ENCODE measurements at regions not wholly inside any gene's neighbourhood (a gene's known extent, or its start where the extent isn't known, plus 50 kb on each side); places are given as distances from the start of the nearest gene placed in this dataset.
"Not testable (repeated sequence)": the region's sequence is repeated elsewhere in the genome, so short reads cannot be mapped to it uniquely, and the experiment has no call there.

- DNase-seq, result no peak
These were observed 973.2 kb downstream of the AACS start for GRCh38 chr12:126038434-126038833.

GRCh38 chr12:126040307-126040706 lies 975.1 kb downstream of the AACS start:
- DNase-seq, result no peak

GRCh38 chr12:126042286-126042685 lies 977.1 kb downstream of the AACS start:
- DNase-seq, result no peak

DNA sequence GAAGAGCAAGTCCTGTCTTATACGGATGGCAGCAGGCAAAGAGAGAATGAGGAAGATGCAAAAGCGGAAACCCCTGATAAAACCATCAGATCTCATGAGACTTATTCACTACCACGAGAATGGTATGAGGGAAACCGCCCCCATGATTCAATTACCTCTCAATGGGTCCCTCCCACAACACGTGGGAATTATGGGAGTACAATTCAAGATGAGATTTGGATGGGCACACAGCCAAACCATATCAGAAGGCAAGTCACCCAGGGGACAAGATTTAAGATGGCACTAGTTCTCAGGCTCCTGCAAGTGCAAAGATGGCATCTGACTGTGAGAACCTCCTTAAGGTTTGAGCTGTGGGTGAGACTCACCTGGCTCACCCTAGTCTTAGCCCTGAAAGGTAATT lies 984.3 kb downstream of the AACS start:
- DNase-seq, result not testable (repeated sequence)

- no peak for DNase-seq
These were observed 986.4 kb downstream of the AACS start for GRCh38 chr12:126051611-126052107.

DNA sequence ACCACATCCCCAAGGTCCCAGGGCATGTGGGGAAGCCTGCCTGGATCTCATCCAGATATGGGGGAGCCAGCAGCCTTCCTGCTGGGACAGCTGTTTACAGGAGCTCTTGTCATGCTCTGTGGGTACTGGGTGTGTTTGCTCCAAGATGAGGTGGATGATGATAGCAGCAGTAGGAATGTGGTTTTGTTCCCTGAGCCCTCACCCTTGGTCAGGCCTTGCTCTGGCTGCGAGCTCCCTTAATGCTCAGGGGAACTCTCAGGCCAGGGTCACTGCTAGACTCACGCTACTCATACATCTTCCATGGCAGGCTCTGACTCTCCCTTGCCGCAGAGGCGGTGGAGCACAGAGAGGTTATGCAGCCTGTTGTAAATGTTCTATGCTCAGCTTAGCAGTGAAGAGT lies 990.3 kb downstream of the AACS start:
- DNase-seq, result no peak

DNA sequence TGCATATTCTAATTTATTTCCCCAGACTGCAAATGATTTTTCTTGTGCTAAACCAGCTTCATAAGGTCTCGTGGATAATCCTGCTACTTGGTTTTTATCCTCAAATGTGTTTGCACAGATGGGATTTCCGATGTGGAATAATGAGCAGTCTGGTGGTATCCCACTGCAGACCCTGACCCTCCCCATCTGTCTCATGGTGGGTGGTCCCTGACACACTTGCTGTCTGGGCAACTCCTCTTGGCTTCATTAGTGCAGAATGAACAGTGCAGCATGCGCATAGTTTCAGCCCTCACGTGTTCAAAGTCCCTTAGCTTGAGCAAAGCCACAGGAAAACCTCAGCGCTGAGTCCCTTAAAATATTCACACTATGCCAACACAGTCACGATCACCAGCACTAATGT lies 996.5 kb downstream of the AACS start:
- no peak for DNase-seq

- DNase-seq, result no peak
These were observed 998.8 kb downstream of the AACS start for GRCh38 chr12:126064028-126064427.

GRCh38 chr12:126067626-126068329 lies 1002.5 kb downstream of the AACS start:
- DNase-seq, result no peak

- peak; percentile 14 for DNase-seq
These were observed 1004.4 kb downstream of the AACS start for GRCh38 chr12:126069549-126070165.

GRCh38 chr12:126076515-126076914 lies 1011.3 kb downstream of the AACS start:
- no peak for DNase-seq

DNA sequence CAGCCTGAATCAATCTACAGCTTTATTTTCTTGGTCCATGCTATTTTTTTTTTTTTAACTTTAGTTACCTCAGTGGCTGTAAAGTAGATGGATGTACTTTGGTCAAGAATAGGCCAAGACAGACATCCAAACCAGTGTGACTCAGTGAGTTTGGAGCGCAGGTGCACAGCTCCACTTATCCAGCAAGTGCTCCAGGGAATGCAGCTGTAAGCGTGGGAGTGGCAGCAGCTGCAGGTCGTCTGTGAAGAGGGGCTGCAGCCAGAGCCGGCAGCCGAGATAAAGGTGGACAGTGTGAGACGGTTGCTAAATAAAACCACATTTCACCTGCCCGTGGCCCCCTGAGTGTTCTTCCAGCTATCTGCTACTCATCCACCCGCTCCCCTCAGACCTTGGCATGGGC lies 1018.7 kb downstream of the AACS start:
- DNase-seq, result no peak

DNA sequence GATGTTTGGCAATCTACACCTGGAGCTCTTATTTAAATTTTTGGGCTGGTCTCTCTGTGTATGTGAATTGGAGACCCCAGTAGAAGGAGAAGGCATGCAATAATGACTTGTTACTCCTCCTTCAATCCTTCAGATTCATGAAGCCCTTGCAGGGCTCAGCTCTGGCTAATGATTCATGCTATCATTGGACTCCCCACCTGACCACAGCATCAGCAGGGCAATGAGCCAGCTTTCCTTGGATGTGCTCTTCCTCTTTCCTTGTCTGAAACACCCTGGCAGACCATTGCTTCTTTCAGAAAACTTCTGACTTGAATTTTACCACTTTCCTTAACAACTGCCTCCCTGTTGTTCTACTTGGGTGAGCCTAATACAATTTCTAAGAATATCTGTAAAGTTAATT lies 1019.2 kb downstream of the AACS start:
- no peak for DNase-seq

DNA sequence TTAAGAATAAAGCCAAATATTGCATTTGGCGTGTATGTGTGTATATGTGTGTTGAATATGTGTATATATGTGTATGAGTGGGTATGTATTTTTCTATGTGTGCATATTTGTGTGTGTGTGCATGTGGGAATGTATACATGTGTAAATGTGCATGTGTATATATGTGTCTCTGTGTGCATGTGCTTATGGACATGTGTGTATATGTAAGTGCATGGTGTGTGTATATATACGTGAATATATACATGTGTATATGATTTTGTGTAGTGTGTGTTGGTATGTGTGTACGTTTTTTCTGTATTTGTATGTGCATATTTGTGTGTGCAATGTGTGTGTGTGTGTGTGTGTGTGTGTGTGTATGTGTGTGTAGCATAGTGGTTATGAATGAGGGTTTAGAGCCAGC lies 1021.0 kb downstream of the AACS start:
- DNase-seq, result no peak

DNA sequence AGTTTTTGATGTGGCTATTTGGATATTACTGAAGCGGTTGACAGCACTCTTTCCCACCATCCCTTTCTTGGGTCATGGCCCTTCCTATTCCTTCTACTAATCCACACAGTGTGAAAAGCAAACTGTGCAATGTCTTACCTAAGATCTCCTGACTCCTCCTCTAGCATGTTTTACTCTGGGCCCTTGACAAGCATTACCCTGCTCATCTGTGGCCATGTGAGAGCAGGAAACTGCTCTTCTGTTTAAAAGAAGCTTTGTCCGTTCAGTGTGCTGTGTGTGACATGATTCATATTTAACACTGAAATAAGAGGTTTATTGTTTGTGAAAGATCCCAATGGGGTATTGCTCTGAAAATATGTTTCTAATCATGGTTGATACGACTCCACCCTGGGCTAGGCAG lies 1022.5 kb downstream of the AACS start:
- DNase-seq, result no peak

DNA sequence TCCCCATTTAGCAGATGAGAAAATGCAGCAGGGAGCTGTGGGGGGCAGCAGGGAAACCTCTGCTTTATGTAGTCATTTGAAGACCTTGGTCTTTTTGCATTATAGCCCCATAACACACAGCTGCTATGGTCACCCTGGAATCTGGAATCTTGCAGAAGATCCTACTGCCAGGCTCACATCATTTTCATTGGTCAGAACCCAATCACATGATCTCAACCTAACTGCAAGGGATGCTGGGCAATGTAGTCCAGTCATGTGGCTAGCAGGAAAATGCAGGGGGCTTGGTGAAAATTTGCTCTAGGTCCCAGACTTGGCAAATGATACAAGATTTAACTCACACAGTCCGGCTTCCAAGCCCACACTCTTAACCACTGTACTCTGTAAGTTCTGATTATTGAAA lies 1028.7 kb downstream of the AACS start:
- DNase-seq, result no peak

- DNase-seq, result no peak
These were observed 1030.7 kb downstream of the AACS start for GRCh38 chr12:126095748-126096510.

- no peak for DNase-seq
These were observed 1041.5 kb downstream of the AACS start for GRCh38 chr12:126106706-126107105.

DNA sequence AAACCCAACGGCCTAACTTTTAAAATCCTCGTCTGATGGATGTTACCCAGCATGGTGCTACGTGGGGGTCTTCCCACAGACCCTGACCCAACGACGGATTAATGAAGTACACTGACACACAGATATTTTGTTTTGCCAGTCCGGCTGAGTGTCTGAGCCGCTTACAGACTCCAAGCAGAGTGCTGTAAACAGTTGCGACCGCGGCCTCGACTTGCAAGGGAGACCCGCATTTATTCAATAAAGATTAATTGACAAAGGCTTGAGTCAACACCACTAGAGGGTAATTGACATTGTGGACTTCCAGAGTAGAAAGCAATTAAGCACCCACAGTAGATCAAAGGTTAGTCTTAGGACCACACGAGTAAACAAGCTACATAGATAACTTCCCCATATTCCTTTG lies 1042.4 kb downstream of the AACS start:
- no peak for DNase-seq

DNA sequence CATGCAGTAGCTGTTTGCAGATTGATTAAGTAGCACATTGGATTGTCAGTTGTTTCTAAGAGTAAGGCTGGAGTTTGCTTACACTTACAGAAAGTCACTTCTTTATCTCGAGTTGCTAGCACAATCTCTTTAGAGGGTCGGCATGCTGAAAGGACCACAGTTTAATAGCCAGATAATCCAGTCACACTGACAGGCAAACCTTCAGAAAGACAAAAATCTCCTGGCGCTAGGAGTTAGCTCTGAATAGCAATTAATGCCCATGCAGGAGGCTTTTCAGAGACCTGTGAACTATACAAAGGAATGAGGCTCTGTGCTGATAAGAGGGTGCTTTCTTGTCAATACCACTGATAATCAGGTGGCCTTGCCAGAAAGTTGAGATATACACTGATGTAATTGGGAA lies 1043.0 kb downstream of the AACS start:
- DNase-seq, result no peak

DNA sequence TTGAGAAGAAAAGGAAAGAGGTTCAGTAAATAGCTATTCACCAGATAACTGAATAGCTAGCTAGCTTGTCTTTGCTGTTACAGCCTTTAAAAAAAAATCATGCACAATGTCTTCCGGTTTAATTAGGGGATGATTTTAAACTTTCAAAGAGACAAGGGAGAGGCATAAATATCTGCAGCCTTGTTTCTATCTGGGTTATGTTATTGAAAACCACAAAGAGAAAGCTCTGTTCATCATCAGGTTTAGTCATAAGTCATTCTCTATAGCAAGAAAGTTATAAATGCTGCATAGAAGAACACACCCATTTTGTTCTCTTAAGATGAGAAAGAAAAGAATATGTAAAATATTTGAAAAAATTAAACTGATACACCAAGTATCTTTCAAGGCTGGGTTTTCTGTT lies 1046.9 kb downstream of the AACS start:
- DNase-seq, result no peak

DNA sequence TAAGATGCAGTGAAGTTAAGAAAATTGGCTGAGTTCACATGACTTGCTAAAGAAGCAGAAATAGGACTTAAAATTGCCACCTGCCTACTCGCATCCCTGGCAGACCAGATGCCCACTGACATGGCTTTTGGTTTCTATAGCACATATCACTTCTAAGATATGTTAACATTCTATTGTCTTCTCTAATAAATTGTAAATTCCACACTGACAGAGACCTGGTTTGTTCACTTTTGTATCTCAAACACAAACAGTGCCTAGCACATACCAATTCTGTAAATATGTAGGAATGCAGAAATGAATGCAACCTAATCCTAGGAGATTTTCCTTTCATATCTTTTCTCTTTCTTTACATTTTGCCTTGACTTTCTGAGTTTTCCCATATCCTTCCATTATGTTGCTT lies 1047.6 kb downstream of the AACS start:
- DNase-seq, result no peak

DNA sequence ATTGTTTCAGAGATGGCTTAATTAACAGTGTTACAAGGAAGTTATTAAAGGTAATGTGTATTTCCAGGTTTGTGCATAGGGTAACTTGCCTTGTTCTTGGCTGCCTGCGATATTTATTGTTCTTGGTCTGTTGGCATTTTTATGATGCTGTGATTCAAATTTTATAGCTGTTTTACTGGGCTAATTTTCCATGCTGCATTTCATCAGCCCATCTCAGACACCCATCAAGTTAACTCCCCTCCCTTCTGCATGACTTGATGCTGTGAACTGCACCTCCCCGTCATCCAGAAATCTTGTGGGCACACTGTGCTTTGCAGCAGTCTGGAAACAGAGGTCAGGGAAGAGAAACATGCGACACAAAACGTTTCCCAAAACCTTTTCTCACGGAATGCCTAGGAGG lies 1049.2 kb downstream of the AACS start:
- no peak for DNase-seq

DNA sequence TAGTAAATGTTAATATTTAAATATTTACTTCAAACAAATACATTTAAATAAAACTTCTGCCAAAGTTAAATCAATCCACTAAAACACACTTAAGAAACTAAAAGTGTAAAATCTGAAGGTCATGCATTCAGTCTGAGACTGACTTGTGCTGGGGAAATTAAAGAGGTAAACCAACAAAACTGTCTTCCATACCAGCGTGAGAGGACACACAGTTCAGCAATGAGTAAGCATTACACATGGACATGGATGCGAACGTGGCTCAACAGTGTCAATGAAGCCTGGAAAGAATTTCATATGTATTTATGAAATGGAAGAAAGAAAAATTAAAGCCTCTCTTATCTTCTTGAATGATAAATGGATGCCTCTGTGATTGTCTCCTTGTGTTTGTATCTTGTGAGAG lies 1052.3 kb downstream of the AACS start:
- no peak for DNase-seq

Measured in CD4-positive, alpha-beta T cell treated with Interleukin-4 for 4 hours (primary cell).